ENCODE measurements at regions not wholly inside any gene's neighbourhood (a gene's known extent, or its start where the extent isn't known, plus 50 kb on each side); places are given as distances from the start of the nearest gene placed in this dataset.

DNA sequence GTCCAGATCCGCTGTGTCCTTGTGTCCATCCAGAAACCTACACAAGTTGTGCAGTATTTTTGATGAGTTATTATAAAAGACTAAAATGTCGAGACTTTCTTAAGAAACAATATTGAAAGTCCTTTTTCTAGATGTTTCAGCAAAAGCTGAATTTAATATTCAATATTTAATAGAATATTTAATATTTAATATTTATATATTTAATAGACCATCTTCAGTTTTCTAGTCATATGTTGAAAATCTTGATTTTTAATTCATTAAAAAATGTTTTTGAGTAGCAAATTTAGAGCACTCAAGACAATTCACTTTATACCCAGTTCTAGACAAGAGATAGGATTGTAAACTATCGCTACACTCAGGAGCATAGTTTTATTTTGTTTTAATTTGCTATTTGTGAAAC lies 447.8 kb downstream of the SLITRK5 start (continued):
- TF ChIP-seq, protein P1, sequence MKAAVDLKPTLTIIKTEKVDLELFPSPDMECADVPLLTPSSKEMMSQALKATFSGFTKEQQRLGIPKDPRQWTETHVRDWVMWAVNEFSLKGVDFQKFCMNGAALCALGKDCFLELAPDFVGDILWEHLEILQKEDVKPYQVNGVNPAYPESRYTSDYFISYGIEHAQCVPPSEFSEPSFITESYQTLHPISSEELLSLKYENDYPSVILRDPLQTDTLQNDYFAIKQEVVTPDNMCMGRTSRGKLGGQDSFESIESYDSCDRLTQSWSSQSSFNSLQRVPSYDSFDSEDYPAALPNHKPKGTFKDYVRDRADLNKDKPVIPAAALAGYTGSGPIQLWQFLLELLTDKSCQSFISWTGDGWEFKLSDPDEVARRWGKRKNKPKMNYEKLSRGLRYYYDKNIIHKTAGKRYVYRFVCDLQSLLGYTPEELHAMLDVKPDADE (IDR thresholded peaks at IDR 0.05): no peak
- no peak for TF ChIP-seq EZH2phosphoT487 (IDR thresholded peaks at IDR 0.05; ENCODE audit: unreplicated experiment)

DNA sequence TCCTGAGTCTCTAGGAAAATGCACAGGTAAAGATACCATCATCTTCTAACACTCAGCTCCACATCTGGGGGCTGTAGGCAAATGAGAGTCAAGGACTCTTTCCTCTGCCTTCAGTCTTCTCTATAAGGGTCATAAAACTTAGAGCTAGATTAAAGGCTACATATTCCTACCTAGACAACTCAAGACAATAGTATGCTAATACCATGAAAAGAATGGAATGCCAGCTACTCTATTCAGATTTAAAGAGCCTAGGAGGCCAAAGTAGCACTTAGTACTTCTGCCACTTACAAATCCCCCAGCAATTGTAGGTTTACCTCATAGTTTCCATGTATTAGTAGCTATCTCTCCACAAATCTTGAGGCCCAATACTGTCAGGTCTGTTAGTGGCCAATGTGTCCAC lies 453.0 kb downstream of the SLITRK5 start:
- H2AFZ ChIP-seq: no peak overlapping the region
- H4K20me1 ChIP-seq (replicated peaks; ENCODE audit: insufficient read depth): no peaks in the 10 kb centered on the region
- peaks cover 13% of the 10 kb centered on the region; the same call in 1 of the 2 replicates for H3K4me1 ChIP-seq (ENCODE audit: insufficient read depth)
- H3K4me2 ChIP-seq: peak overlapping the region; percentile 4; the same call in 1 of the 2 replicates
- H3K36me3 ChIP-seq (ENCODE audit: insufficient read depth): no peaks in the 10 kb centered on the region
- Mint-ChIP-seq H3K9me3 (peaks cover 3% of the 10 kb centered on the region; the same call in 2 of the 3 replicates), H3K27ac (no peak overlapping the region), H3K4me3 (no peak overlapping the region), H3K36me3 (ENCODE audit: low read depth) (no peaks in the 10 kb centered on the region), H3K4me1 (peaks cover 16% of the 10 kb centered on the region), H3K27me3 (ENCODE audit: insufficient read depth, low read depth, poor library complexity) (no peaks in the 10 kb centered on the region)
- H3K4me3 ChIP-seq: no peak overlapping the region
- no peaks in the 10 kb centered on the region for H3K27me3 ChIP-seq (ENCODE audit: insufficient read depth)
- H3K79me2 ChIP-seq (replicated peaks; ENCODE audit: insufficient read depth): no peaks in the 10 kb centered on the region
- H3F3A ChIP-seq (replicated peaks; ENCODE audit: low read depth): no peaks in the 10 kb centered on the region
- TF ChIP-seq, protein P1 (IDR thresholded peaks at IDR 0.05): no peak
- TF ChIP-seq, protein P2, sequence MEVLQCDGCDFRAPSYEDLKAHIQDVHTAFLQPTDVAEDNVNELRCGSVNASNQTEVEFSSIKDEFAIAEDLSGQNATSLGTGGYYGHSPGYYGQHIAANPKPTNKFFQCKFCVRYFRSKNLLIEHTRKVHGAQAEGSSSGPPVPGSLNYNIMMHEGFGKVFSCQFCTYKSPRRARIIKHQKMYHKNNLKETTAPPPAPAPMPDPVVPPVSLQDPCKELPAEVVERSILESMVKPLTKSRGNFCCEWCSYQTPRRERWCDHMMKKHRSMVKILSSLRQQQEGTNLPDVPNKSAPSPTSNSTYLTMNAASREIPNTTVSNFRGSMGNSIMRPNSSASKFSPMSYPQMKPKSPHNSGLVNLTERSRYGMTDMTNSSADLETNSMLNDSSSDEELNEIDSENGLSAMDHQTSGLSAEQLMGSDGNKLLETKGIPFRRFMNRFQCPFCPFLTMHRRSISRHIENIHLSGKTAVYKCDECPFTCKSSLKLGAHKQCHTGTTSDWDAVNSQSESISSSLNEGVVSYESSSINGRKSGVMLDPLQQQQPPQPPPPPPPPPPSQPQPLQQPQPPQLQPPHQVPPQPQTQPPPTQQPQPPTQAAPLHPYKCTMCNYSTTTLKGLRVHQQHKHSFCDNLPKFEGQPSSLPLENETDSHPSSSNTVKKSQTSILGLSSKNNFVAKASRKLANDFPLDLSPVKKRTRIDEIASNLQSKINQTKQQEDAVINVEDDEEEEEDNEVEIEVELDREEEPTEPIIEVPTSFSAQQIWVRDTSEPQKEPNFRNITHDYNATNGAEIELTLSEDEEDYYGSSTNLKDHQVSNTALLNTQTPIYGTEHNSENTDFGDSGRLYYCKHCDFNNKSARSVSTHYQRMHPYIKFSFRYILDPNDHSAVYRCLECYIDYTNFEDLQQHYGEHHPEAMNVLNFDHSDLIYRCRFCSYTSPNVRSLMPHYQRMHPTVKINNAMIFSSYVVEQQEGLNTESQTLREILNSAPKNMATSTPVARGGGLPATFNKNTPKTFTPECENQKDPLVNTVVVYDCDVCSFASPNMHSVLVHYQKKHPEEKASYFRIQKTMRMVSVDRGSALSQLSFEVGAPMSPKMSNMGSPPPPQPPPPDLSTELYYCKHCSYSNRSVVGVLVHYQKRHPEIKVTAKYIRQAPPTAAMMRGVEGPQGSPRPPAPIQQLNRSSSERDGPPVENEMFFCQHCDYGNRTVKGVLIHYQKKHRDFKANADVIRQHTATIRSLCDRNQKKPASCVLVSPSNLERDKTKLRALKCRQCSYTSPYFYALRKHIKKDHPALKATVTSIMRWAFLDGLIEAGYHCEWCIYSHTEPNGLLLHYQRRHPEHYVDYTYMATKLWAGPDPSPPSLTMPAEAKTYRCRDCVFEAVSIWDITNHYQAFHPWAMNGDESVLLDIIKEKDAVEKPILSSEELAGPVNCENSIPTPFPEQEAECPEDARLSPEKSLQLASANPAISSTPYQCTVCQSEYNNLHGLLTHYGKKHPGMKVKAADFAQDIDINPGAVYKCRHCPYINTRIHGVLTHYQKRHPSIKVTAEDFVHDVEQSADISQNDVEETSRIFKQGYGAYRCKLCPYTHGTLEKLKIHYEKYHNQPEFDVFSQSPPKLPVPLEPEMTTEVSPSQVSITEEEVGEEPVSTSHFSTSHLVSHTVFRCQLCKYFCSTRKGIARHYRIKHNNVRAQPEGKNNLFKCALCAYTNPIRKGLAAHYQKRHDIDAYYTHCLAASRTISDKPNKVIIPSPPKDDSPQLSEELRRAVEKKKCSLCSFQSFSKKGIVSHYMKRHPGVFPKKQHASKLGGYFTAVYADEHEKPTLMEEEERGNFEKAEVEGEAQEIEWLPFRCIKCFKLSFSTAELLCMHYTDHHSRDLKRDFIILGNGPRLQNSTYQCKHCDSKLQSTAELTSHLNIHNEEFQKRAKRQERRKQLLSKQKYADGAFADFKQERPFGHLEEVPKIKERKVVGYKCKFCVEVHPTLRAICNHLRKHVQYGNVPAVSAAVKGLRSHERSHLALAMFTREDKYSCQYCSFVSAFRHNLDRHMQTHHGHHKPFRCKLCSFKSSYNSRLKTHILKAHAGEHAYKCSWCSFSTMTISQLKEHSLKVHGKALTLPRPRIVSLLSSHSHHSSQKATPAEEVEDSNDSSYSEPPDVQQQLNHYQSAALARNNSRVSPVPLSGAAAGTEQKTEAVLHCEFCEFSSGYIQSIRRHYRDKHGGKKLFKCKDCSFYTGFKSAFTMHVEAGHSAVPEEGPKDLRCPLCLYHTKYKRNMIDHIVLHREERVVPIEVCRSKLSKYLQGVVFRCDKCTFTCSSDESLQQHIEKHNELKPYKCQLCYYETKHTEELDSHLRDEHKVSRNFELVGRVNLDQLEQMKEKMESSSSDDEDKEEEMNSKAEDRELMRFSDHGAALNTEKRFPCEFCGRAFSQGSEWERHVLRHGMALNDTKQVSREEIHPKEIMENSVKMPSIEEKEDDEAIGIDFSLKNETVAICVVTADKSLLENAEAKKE (CRISPR knock-in tag; IDR thresholded peaks at IDR 0.05): no peak
- TF ChIP-seq EZH2 (IDR thresholded peaks at IDR 0.05; ENCODE audit: low read depth, unreplicated experiment) (no peak), EZH2phosphoT487 (IDR thresholded peaks at IDR 0.05; ENCODE audit: unreplicated experiment) (no peak), ZNF331 (CRISPR knock-in tag; IDR thresholded peaks at IDR 0.05; ENCODE audit: low read depth) (no peak), CREB1 (CRISPR knock-in tag; IDR thresholded peaks at IDR 0.05; ENCODE audit: low read depth) (no peak), JUNB (IDR thresholded peaks at IDR 0.05; ENCODE audit: unreplicated experiment) (no peak), POLR2AphosphoS5 (IDR thresholded peaks at IDR 0.05; ENCODE audit: low read depth) (no peak)
- TF ChIP-seq, protein P3, sequence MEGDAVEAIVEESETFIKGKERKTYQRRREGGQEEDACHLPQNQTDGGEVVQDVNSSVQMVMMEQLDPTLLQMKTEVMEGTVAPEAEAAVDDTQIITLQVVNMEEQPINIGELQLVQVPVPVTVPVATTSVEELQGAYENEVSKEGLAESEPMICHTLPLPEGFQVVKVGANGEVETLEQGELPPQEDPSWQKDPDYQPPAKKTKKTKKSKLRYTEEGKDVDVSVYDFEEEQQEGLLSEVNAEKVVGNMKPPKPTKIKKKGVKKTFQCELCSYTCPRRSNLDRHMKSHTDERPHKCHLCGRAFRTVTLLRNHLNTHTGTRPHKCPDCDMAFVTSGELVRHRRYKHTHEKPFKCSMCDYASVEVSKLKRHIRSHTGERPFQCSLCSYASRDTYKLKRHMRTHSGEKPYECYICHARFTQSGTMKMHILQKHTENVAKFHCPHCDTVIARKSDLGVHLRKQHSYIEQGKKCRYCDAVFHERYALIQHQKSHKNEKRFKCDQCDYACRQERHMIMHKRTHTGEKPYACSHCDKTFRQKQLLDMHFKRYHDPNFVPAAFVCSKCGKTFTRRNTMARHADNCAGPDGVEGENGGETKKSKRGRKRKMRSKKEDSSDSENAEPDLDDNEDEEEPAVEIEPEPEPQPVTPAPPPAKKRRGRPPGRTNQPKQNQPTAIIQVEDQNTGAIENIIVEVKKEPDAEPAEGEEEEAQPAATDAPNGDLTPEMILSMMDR (conservative IDR thresholded peaks at IDR 0.05; ENCODE audit: low read depth in 2 of 2): no peak
- TF ChIP-seq, protein P4, sequence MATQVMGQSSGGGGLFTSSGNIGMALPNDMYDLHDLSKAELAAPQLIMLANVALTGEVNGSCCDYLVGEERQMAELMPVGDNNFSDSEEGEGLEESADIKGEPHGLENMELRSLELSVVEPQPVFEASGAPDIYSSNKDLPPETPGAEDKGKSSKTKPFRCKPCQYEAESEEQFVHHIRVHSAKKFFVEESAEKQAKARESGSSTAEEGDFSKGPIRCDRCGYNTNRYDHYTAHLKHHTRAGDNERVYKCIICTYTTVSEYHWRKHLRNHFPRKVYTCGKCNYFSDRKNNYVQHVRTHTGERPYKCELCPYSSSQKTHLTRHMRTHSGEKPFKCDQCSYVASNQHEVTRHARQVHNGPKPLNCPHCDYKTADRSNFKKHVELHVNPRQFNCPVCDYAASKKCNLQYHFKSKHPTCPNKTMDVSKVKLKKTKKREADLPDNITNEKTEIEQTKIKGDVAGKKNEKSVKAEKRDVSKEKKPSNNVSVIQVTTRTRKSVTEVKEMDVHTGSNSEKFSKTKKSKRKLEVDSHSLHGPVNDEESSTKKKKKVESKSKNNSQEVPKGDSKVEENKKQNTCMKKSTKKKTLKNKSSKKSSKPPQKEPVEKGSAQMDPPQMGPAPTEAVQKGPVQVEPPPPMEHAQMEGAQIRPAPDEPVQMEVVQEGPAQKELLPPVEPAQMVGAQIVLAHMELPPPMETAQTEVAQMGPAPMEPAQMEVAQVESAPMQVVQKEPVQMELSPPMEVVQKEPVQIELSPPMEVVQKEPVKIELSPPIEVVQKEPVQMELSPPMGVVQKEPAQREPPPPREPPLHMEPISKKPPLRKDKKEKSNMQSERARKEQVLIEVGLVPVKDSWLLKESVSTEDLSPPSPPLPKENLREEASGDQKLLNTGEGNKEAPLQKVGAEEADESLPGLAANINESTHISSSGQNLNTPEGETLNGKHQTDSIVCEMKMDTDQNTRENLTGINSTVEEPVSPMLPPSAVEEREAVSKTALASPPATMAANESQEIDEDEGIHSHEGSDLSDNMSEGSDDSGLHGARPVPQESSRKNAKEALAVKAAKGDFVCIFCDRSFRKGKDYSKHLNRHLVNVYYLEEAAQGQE (IDR thresholded peaks at IDR 0.05; ENCODE audit: unreplicated experiment): no peak
- no peak overlapping the region for H3K27ac ChIP-seq (ENCODE audit: low read depth)
- DNase-seq (ENCODE audit: low spot score) (peak; percentile 52), ATAC-seq (peak; percentile 87)
- no peaks in the 10 kb centered on the region; the same call in 1 of the 2 replicates for H3K9me2 ChIP-seq (ENCODE audit: insufficient read depth)

Measured in GM23338 (cell line).